HepG2 (cell line): ENCODE measurements at regions not wholly inside any gene's neighbourhood (a gene's known extent, or its start where the extent isn't known, plus 50 kb on each side); places are given as distances from the start of the nearest gene placed in this dataset.

Source experiments
- ATAC-seq: fragments of 200-7000 bp; cut with Tn5 transposase; 3 replicates; pipeline ENCODE4 v1.9.1; 2020; ENCODE audit warnings: mild to moderate bottlenecking, moderate library complexity
- BruUV-seq: library from RNA; stranded (reverse); fragments of 400-500 nt; replicated peaks from 2 replicates; lab custom pipeline; 2021; lab: Mats Ljungman, UMichigan
- CTCF ChIA-PET: fragments of 300-600 bp; formaldehyde crosslinking; extraction: SDS; loops from one replicate; lab custom pipeline; 2021; ENCODE audit warnings: low total read pairs, inconsistent platforms, low intra/inter-chr PET ratio; lab: Yijun Ruan, JAX
- POLR2A ChIA-PET: fragments of 350-600 bp; sonication (Branson Sonifier 250); formaldehyde crosslinking; loops from one replicate; lab custom pipeline; 2020; ENCODE audit warnings: antibody characterized with exemption, inconsistent platforms; lab: Yijun Ruan, JAX
- DNase-seq: peaks from one replicate; pipeline ENCODE4 v3.0.0-alpha.2; 2015; ENCODE audit warnings: low spot score
- FAIRE-seq: peaks from 3 replicates; lab custom pipeline; 2011; peaks lifted over from hg19 to GRCh38; lab: Jason Lieb, UNC
- H2AFZ ChIP-seq: one replicate; pipeline ENCODE4 v1.6.1; 2011; ENCODE audit warnings: low read length, inconsistent platforms
- H3K27ac ChIP-seq: fragments of 300-600 bp; 3 replicates; pipeline ENCODE4 v1.8.0; 2011; ENCODE audit warnings: mixed run types, mild to moderate bottlenecking, mixed read lengths, low read length, inconsistent platforms; ENCODE audit not compliant: insufficient read depth; ENCODE audit errors: extremely low read length
- H3K27me3 ChIP-seq, 2 experiments: fragments of 200-600 bp in 1 of 2; 2 replicates in 1 of 2; 3 replicates in 1 of 2; pipeline versions ENCODE4 v1.6.0 to v1.8.0; 2011; ENCODE audit warnings: low read length in 2 of 2, mild to moderate bottlenecking in 2 of 2, moderate library complexity in 2 of 2, inconsistent platforms in 1 of 2; ENCODE audit not compliant: insufficient read depth in 2 of 2, control insufficient read depth in 1 of 2
- H3K36me3 ChIP-seq, 2 experiments: fragments of 200-600 bp in 1 of 2; replicated peaks in 1 of 2; 2 replicates in 1 of 2; 3 replicates in 1 of 2; pipeline versions ENCODE4 v1.5.1 to v1.8.0; 2011; ENCODE audit warnings: low read length in 2 of 2, inconsistent platforms in 1 of 2; ENCODE audit not compliant: insufficient read depth in 2 of 2, control insufficient read depth in 1 of 2
- H3K4me1 ChIP-seq: 2 replicates; pipeline ENCODE4 v1.5.1; 2012; ENCODE audit warnings: low read length, inconsistent platforms; ENCODE audit not compliant: insufficient read depth
- H3K4me2 ChIP-seq: 2 replicates; pipeline ENCODE4 v1.6.0; 2011; ENCODE audit warnings: low read depth, low read length, inconsistent platforms
- H3K4me3 ChIP-seq, 3 experiments: fragments of 200-600 bp in 1 of 3; sonication (generic), shearing (Covaris generic) in 1 of 3; replicated peaks in 1 of 3; 2 replicates each; pipeline ENCODE4 v1.5.1; 2011 to 2016; ENCODE audit warnings: low read length in 3 of 3, inconsistent platforms in 2 of 3, low read depth in 2 of 3, mild to moderate bottlenecking in 2 of 3, control low read depth in 1 of 3, mixed read lengths in 1 of 3; ENCODE audit not compliant: insufficient read depth in 1 of 3
- H3K79me2 ChIP-seq: one replicate; pipeline ENCODE4 v1.6.1; 2011; ENCODE audit warnings: low read length, inconsistent platforms; ENCODE audit not compliant: insufficient read depth
- H3K9ac ChIP-seq: 2 replicates; pipeline ENCODE4 v1.6.0; 2011; ENCODE audit warnings: mild to moderate bottlenecking, low read depth, low read length, inconsistent platforms; ENCODE audit not compliant: insufficient read depth
- H3K9me3 ChIP-seq: 2 replicates; pipeline ENCODE4 v1.5.1; 2012; ENCODE audit warnings: mild to moderate bottlenecking, low read length
- H4K20me1 ChIP-seq: 2 replicates; pipeline ENCODE4 v1.6.0; 2011; ENCODE audit warnings: inconsistent platforms, mild to moderate bottlenecking, low read length, moderate library complexity; ENCODE audit not compliant: insufficient read depth
- AKNA ChIP-seq: sonication (generic); formaldehyde crosslinking; IDR thresholded peaks from 2 replicates; pipeline ENCODE4 v1.4.0; 2020; ENCODE audit warnings: missing genetic modification reagents, borderline replicate concordance
- ARHGAP35 ChIP-seq: sonication (generic); formaldehyde crosslinking; IDR thresholded peaks from 2 replicates; pipeline ENCODE4 v1.9.0; 2022; ENCODE audit warnings: mild to moderate bottlenecking, inconsistent platforms, moderate library complexity, missing genetic modification reagents, borderline replicate concordance
- GTF2F1 ChIP-seq: fragments of 150-350 bp; IDR thresholded peaks from 2 replicates; pipeline ENCODE4 v1.6.1; 2014; ENCODE audit warnings: low read length
- MTERF4 ChIP-seq: sonication (generic); formaldehyde crosslinking; IDR thresholded peaks from 2 replicates; pipeline ENCODE4 v1.8.0; 2023; ENCODE audit warnings: mild to moderate bottlenecking, missing genetic modification reagents
- SOX5 ChIP-seq: IDR thresholded peaks from 2 replicates; pipeline ENCODE4 v1.6.1; 2016; ENCODE audit warnings: borderline replicate concordance
- SUZ12 ChIP-seq: fragments of 150-350 bp; IDR thresholded peaks from 2 replicates; pipeline ENCODE4 v1.6.1; 2014; ENCODE audit warnings: low read depth, low read length
- ZNF484 ChIP-seq: sonication (generic); formaldehyde crosslinking; IDR thresholded peaks from 2 replicates; pipeline ENCODE4 v1.5.1; 2020; ENCODE audit warnings: mild to moderate bottlenecking, low read depth, missing genetic modification reagents, borderline replicate concordance
- ZNF543 ChIP-seq: sonication (generic); formaldehyde crosslinking; IDR thresholded peaks from 2 replicates; pipeline ENCODE4 v1.4.0; 2020; ENCODE audit warnings: mild to moderate bottlenecking, missing genetic modification reagents
- ZNF644 ChIP-seq: IDR thresholded peaks from 2 replicates; pipeline ENCODE4 v1.6.1; 2016; ENCODE audit warnings: low read depth
- ZSCAN29 ChIP-seq: sonication (generic); formaldehyde crosslinking; conservative IDR thresholded peaks from 2 replicates; pipeline ENCODE4 v1.4.0; 2020; ENCODE audit warnings: mild to moderate bottlenecking, missing genetic modification reagents
- WGBS: methylation state at CpG from one replicate; pipeline ENCODE4 v1.1.6; 2017; ENCODE audit warnings: low lambda C conversion rate; 5-methylcytosine and 5-hydroxymethylcytosine counted together
- in situ Hi-C: cut with HindIII; loops from 2 replicates; pipeline ENCODE4 v1.10.0; 2017; ENCODE audit warnings: low pct_unique_long_range_greater_than_20kb; ENCODE audit not compliant: extremely low pct_ligation_motif_present
- intact Hi-C: fragments of 100-400 bp; cut with micrococcal nuclease; formaldehyde crosslinking; loops from one replicate; pipeline ENCODE4 v1.10.0; 2022; ENCODE audit not compliant: unreplicated experiment

GRCh38 chr21:18985584-18985983 lies 582.0 kb upstream of the TMPRSS15 start (continued):
- no peak for TF ChIP-seq AKNA (CRISPR knock-in tag)
- TF ChIP-seq ZNF484 (CRISPR knock-in tag): no peak
- TF ChIP-seq ZNF543 (CRISPR knock-in tag): no peak
- TF ChIP-seq SOX5: no peak
- TF ChIP-seq ZSCAN29 (CRISPR knock-in tag): no peak
- no peak for TF ChIP-seq ZNF644 (CRISPR knock-in tag)

GRCh38 chr21:18986197-18986596 lies 582.6 kb upstream of the TMPRSS15 start:
- H3K4me1 ChIP-seq: no peaks in the 10 kb centered on the region
- no peak overlapping the region for H3K4me2 ChIP-seq
- H3K27ac ChIP-seq: no peak overlapping the region
- no peaks in the 10 kb centered on the region for H3K27me3 ChIP-seq
- H3K79me2 ChIP-seq: no peaks in the 10 kb centered on the region
- no peak for FAIRE-seq
- no peak for TF ChIP-seq ARHGAP35 (CRISPR knock-in tag)
- no peak for TF ChIP-seq GTF2F1
- TF ChIP-seq SUZ12: no peak
- no peak for TF ChIP-seq MTERF4
- DNase-seq: no peak
- H4K20me1 ChIP-seq: no peaks in the 10 kb centered on the region
- WGBS: 24% methylated on average over 4 of the region's 4 CpGs
- H3K4me3 ChIP-seq: no peak overlapping the region
- no peaks in the 10 kb centered on the region for H3K36me3 ChIP-seq
- ATAC-seq: no peak
- in situ Hi-C loops (no loop called here), intact Hi-C loops (no loop called here)
- H3K9ac ChIP-seq: no peak overlapping the region
- peaks cover 90% of the 10 kb centered on the region for H3K9me3 ChIP-seq
- H2AFZ ChIP-seq: no peak overlapping the region
- no TSS peak for BruUV-seq
- ChIA-PET CTCF (no interaction called here), POLR2A (no interaction called here)
